GM18520 (cell line): ENCODE measurements at regions not wholly inside any gene's neighbourhood (a gene's known extent, or its start where the extent isn't known, plus 50 kb on each side); places are given as distances from the start of the nearest gene placed in this dataset.

Source experiments
- ATAC-seq: cut with Tn5 transposase; IDR thresholded peaks from one replicate; pipeline ENCODE4 v1.9.1; 2021; ENCODE audit not compliant: unreplicated experiment

- ATAC-seq = no peak
Measured at GRCh38 chr19:32188921-32189320, 156.5 kb upstream of the ZNF507 start.

GRCh38 chr19:32189956-32190706, 155.3 kb upstream of the ZNF507 start:
- ATAC-seq = no peak

GRCh38 chr19:32191921-32192320, 153.5 kb upstream of the ZNF507 start:
- no peak for ATAC-seq

- no peak for ATAC-seq
Measured at GRCh38 chr19:32195706-32196610, 149.5 kb upstream of the ZNF507 start.

GRCh38 chr19:32196690-32197420, 148.6 kb upstream of the ZNF507 start:
- ATAC-seq = no peak

GRCh38 chr19:32197896-32198882, 147.2 kb upstream of the ZNF507 start:
- no peak for ATAC-seq

- no peak for ATAC-seq
Measured at GRCh38 chr19:32199501-32200040, 145.8 kb upstream of the ZNF507 start.

- no peak for ATAC-seq
Measured at GRCh38 chr19:32200312-32201038, 144.9 kb upstream of the ZNF507 start.

- ATAC-seq = no peak
Measured at GRCh38 chr19:32201211-32201610, 144.2 kb upstream of the ZNF507 start.

GRCh38 chr19:32201636-32202051, 143.8 kb upstream of the ZNF507 start:
- no peak for ATAC-seq

GRCh38 chr19:32202244-32202643, 143.2 kb upstream of the ZNF507 start:
- ATAC-seq = no peak

GRCh38 chr19:32203161-32203560, 142.2 kb upstream of the ZNF507 start:
- ATAC-seq = no peak

- ATAC-seq = no peak
Measured at GRCh38 chr19:32206065-32206464, 139.3 kb upstream of the ZNF507 start.

GRCh38 chr19:32208060-32208459, 137.3 kb upstream of the ZNF507 start:
- ATAC-seq = no peak

GRCh38 chr19:32219392-32219791, 126.0 kb upstream of the ZNF507 start:
- ATAC-seq = no peak

- ATAC-seq = no peak
Measured at GRCh38 chr19:32219881-32220472, 125.4 kb upstream of the ZNF507 start.

- ATAC-seq = no peak
Measured at GRCh38 chr19:32220951-32221350, 124.5 kb upstream of the ZNF507 start.

- ATAC-seq = no peak
Measured at GRCh38 chr19:32222556-32222955, 122.9 kb upstream of the ZNF507 start.

GRCh38 chr19:32223106-32223505, 122.3 kb upstream of the ZNF507 start:
- ATAC-seq = no peak
